NB4 (cell line): ENCODE measurements at regions not wholly inside any gene's neighbourhood (a gene's known extent, or its start where the extent isn't known, plus 50 kb on each side); places are given as distances from the start of the nearest gene placed in this dataset.

Experiments
- MYC ChIP-seq: IDR thresholded peaks from 2 replicates; pipeline ENCODE4 v1.6.1; 2011; ENCODE audit warnings: low read depth, low read length
- POLR2A ChIP-seq: IDR thresholded peaks from 2 replicates; pipeline ENCODE4 v1.6.1; 2011; ENCODE audit warnings: mild to moderate bottlenecking; ENCODE audit not compliant: insufficient read length; ENCODE audit errors: extremely low read depth
- TF ChIP-seq, protein P1 (sequence below): IDR thresholded peaks from one replicate; pipeline ENCODE4 v1.5.1; 2012; ENCODE audit warnings: low read depth, low read length
- TF ChIP-seq, protein P2 (sequence below): IDR thresholded peaks from 2 replicates; pipeline ENCODE4 v1.6.1; 2011; ENCODE audit warnings: low read depth, low read length

DNA sequence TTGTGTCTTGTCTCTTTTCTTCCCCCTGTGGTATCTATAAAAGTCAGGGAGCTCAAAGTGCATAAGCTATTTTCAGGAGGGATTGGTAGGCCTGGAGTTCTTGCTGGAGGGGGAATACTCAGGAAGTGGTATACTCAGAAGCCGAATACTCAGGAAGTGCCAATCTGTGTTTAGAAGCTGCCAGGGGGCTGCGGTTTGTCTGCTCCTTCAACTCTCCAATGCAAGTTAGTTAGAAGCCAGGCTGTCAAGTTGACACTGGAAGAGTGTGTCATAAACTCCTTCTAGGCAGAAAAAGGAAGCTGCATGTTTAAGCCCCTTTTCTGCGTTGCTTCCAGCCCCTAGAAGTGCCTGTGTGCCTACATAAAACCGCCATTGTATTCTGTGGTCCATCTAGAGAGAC lies 366.5 kb downstream of the TAF11L14 start:
- TF ChIP-seq, protein P1, sequence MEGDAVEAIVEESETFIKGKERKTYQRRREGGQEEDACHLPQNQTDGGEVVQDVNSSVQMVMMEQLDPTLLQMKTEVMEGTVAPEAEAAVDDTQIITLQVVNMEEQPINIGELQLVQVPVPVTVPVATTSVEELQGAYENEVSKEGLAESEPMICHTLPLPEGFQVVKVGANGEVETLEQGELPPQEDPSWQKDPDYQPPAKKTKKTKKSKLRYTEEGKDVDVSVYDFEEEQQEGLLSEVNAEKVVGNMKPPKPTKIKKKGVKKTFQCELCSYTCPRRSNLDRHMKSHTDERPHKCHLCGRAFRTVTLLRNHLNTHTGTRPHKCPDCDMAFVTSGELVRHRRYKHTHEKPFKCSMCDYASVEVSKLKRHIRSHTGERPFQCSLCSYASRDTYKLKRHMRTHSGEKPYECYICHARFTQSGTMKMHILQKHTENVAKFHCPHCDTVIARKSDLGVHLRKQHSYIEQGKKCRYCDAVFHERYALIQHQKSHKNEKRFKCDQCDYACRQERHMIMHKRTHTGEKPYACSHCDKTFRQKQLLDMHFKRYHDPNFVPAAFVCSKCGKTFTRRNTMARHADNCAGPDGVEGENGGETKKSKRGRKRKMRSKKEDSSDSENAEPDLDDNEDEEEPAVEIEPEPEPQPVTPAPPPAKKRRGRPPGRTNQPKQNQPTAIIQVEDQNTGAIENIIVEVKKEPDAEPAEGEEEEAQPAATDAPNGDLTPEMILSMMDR = no peak
- TF ChIP-seq POLR2A (no peak), MYC (no peak)
- TF ChIP-seq, protein P2, sequence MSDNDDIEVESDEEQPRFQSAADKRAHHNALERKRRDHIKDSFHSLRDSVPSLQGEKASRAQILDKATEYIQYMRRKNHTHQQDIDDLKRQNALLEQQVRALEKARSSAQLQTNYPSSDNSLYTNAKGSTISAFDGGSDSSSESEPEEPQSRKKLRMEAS = no peak
